SU-DHL-6 (cell line): ENCODE measurements at regions not wholly inside any gene's neighbourhood (a gene's known extent, or its start where the extent isn't known, plus 50 kb on each side); places are given as distances from the start of the nearest gene placed in this dataset.

Source experiments
- H2AFZ ChIP-seq: fragments of 200-600 bp; sonication (generic); 2 replicates; pipeline ENCODE4 v1.6.1; 2014; ENCODE audit warnings: low read depth, mild to moderate bottlenecking, moderate library complexity, mixed read lengths, antibody characterized with exemption, low read length; ENCODE audit not compliant: severe bottlenecking
- H3F3A ChIP-seq: fragments of 200-600 bp; shearing (Covaris generic); 2 replicates; pipeline ENCODE4 v1.6.0; 2016; ENCODE audit warnings: antibody characterized with exemption, mild to moderate bottlenecking; ENCODE audit not compliant: insufficient read depth
- H3K27ac ChIP-seq: fragments of 200-600 bp; sonication (generic); 2 replicates; pipeline ENCODE4 v1.5.1; 2016; ENCODE audit warnings: low read depth, mild to moderate bottlenecking, low read length, moderate library complexity, mixed read lengths
- H3K27me3 ChIP-seq: fragments of 200-600 bp; sonication (generic), shearing (Covaris generic); 2 replicates; pipeline ENCODE4 v1.6.0; 2014; ENCODE audit warnings: mild to moderate bottlenecking, low read length
- H3K36me3 ChIP-seq: fragments of 200-600 bp; sonication (generic); 2 replicates; pipeline ENCODE4 v1.6.1; 2014; ENCODE audit warnings: mild to moderate bottlenecking, low read length, mixed read lengths
- H3K4me2 ChIP-seq: fragments of 300-600, 200-600 bp; shearing (Covaris generic), sonication (generic); 2 replicates; pipeline ENCODE4 v1.6.0; 2014; ENCODE audit warnings: low read length, low read depth, mild to moderate bottlenecking; ENCODE audit not compliant: poor library complexity, severe bottlenecking
- H3K4me3 ChIP-seq: fragments of 200-600 bp; sonication (generic); 2 replicates; pipeline ENCODE4 v1.5.1; 2014; ENCODE audit warnings: antibody characterized with exemption, low read length, mild to moderate bottlenecking, mixed read lengths; ENCODE audit not compliant: insufficient read depth, poor library complexity, severe bottlenecking
- H3K79me2 ChIP-seq: fragments of 200-600 bp; sonication (generic); 2 replicates; pipeline ENCODE4 v1.6.1; 2014; ENCODE audit warnings: mild to moderate bottlenecking, low read length, moderate library complexity; ENCODE audit not compliant: insufficient read depth
- H3K9ac ChIP-seq: fragments of 200-600 bp; sonication (generic); 2 replicates; pipeline ENCODE4 v1.7.0; 2014; ENCODE audit warnings: mild to moderate bottlenecking, low read length
- H3K9me2 ChIP-seq: fragments of 200-600 bp; sonication (generic); replicated peaks from 2 replicates; pipeline ENCODE4 v1.6.1; 2014; ENCODE audit warnings: low read length; ENCODE audit not compliant: insufficient read depth
- H3K9me3 ChIP-seq: fragments of 200-600 bp; sonication (generic); 2 replicates; pipeline ENCODE4 v1.6.1; 2014; ENCODE audit warnings: low read length, mixed read lengths; ENCODE audit not compliant: insufficient read depth
- H4K20me1 ChIP-seq: fragments of 200-600 bp; sonication (generic); 2 replicates; pipeline ENCODE4 v1.6.1; 2014; ENCODE audit warnings: low read depth, mild to moderate bottlenecking, antibody characterized with exemption, low read length, moderate library complexity, mixed read lengths
- EZH2phosphoT487 ChIP-seq: fragments of 200-600 bp; sonication (generic), shearing (Covaris generic); conservative IDR thresholded peaks from 2 replicates; pipeline ENCODE4 v1.6.1; 2018; ENCODE audit warnings: mild to moderate bottlenecking, antibody characterized with exemption, low read length, moderate library complexity, mixed read lengths
- TF ChIP-seq, protein P1 (sequence below): fragments of 200-600 bp; sonication (generic); IDR thresholded peaks from one replicate; pipeline ENCODE4 v1.5.1; 2017; ENCODE audit warnings: antibody characterized with exemption, mild to moderate bottlenecking, low read length, moderate library complexity; ENCODE audit not compliant: insufficient read depth, poor library complexity, severe bottlenecking

DNA sequence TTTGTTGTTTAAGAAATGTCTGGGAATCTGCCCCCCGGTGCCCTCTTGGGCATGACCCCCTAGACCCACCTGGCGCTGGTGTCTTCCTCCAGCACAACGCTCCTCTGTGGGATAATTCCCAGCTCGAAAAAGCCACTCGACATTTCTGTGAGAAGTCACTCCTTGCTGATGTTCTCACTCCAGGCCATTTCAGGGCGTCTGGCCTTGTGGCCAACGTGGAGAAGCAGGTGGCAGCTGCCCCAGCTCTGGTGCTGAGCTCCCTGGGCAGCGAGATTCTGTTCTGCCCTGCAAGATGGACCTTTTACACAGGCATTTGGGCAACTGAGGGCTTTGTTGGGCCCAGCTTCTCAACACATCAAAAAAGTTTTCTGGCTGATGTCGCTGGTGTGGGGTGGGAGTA lies 147.7 kb upstream of the WNT4 start:
- Histone ChIP-seq H3K4me3 (no peak overlapping the region), H3K4me2 (no peak overlapping the region), H4K20me1 (no peaks in the 10 kb centered on the region), H3K9me2 (no peaks in the 10 kb centered on the region), H3K79me2 (no peaks in the 10 kb centered on the region), H3F3A (no peaks in the 10 kb centered on the region), H2AFZ (no peak overlapping the region), H3K9ac (no peak overlapping the region), H3K9me3 (no peaks in the 10 kb centered on the region), H3K27ac (no peak overlapping the region), H3K36me3 (no peaks in the 10 kb centered on the region), H3K27me3 (no peaks in the 10 kb centered on the region)
- TF ChIP-seq, protein P1, sequence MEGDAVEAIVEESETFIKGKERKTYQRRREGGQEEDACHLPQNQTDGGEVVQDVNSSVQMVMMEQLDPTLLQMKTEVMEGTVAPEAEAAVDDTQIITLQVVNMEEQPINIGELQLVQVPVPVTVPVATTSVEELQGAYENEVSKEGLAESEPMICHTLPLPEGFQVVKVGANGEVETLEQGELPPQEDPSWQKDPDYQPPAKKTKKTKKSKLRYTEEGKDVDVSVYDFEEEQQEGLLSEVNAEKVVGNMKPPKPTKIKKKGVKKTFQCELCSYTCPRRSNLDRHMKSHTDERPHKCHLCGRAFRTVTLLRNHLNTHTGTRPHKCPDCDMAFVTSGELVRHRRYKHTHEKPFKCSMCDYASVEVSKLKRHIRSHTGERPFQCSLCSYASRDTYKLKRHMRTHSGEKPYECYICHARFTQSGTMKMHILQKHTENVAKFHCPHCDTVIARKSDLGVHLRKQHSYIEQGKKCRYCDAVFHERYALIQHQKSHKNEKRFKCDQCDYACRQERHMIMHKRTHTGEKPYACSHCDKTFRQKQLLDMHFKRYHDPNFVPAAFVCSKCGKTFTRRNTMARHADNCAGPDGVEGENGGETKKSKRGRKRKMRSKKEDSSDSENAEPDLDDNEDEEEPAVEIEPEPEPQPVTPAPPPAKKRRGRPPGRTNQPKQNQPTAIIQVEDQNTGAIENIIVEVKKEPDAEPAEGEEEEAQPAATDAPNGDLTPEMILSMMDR = no peak
- no peak for TF ChIP-seq EZH2phosphoT487

DNA sequence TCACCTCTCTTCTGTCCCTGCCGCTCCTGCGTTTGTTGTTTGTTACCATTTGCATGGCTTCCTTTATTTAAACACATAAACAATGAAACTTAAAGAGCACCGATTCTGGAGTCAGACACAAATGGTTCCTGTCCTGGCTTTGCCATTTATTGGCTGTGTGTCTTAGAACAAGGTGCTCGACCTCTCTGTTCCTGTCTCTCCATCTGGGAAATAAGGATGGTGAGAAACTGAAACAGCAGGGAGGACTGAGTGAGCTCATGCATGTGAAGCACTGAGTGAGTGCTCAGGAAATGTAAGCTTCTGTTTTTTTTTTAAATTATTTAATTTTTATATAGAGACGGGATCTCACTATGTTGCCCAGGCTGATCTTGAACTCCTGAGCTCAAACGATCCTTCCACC lies 148.2 kb upstream of the WNT4 start:
- H4K20me1 ChIP-seq = no peaks in the 10 kb centered on the region
- no peaks in the 10 kb centered on the region for H3K79me2 ChIP-seq
- no peak for TF ChIP-seq EZH2phosphoT487
- TF ChIP-seq, protein P1 = no peak
- no peaks in the 10 kb centered on the region for H3K9me2 ChIP-seq
- no peaks in the 10 kb centered on the region for H3K9me3 ChIP-seq
- H3K27ac ChIP-seq = no peak overlapping the region
- no peak overlapping the region for H3K4me3 ChIP-seq
- H2AFZ ChIP-seq = no peak overlapping the region
- no peak overlapping the region for H3K9ac ChIP-seq
- no peak overlapping the region for H3K4me2 ChIP-seq
- no peaks in the 10 kb centered on the region for H3K27me3 ChIP-seq
- H3K36me3 ChIP-seq = no peaks in the 10 kb centered on the region
- no peaks in the 10 kb centered on the region for H3F3A ChIP-seq

DNA sequence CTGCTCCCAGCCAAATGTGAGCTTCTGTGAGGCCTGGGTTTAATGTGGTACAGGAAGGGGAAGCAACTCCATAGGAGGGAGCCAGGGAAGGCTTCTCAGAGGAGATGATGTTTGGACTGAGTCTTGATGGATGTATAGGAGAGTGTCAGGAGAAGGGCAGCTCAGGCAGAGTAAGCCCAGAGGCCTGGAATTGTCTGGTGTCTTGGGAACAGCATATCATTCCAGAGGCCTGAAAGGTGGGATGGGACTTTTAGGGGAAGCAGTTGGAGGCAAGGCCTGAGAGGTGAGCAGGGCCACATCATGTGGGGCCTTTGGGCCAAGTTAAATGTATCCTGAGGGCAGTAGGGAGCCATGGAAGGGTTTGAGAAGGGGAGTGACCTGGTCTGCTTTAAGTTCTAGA lies 148.6 kb upstream of the WNT4 start:
- H3K27me3 ChIP-seq = no peaks in the 10 kb centered on the region
- no peaks in the 10 kb centered on the region for H3K9me3 ChIP-seq
- no peak overlapping the region for H2AFZ ChIP-seq
- no peaks in the 10 kb centered on the region for H3K9me2 ChIP-seq
- H3K27ac ChIP-seq = no peak overlapping the region
- no peak for TF ChIP-seq EZH2phosphoT487
- TF ChIP-seq, protein P1 = no peak
- no peak overlapping the region for H3K9ac ChIP-seq
- H3K4me2 ChIP-seq = no peak overlapping the region
- H3K36me3 ChIP-seq = no peaks in the 10 kb centered on the region
- no peaks in the 10 kb centered on the region for H3K79me2 ChIP-seq
- no peaks in the 10 kb centered on the region for H3F3A ChIP-seq
- no peaks in the 10 kb centered on the region for H4K20me1 ChIP-seq
- no peak overlapping the region for H3K4me3 ChIP-seq
